ENCODE measurements at regions not wholly inside any gene's neighbourhood (a gene's known extent, or its start where the extent isn't known, plus 50 kb on each side); places are given as distances from the start of the nearest gene placed in this dataset.

- in situ Hi-C loops (cut with HindIII; ENCODE audit: low sequenced_read_pairs) = no loop called here
- no peak for DNase-seq (ENCODE audit: low read depth)
- no peak overlapping the region for H3K4me3 ChIP-seq (ENCODE audit: low read depth, low read length)
- TF ChIP-seq, protein P1, sequence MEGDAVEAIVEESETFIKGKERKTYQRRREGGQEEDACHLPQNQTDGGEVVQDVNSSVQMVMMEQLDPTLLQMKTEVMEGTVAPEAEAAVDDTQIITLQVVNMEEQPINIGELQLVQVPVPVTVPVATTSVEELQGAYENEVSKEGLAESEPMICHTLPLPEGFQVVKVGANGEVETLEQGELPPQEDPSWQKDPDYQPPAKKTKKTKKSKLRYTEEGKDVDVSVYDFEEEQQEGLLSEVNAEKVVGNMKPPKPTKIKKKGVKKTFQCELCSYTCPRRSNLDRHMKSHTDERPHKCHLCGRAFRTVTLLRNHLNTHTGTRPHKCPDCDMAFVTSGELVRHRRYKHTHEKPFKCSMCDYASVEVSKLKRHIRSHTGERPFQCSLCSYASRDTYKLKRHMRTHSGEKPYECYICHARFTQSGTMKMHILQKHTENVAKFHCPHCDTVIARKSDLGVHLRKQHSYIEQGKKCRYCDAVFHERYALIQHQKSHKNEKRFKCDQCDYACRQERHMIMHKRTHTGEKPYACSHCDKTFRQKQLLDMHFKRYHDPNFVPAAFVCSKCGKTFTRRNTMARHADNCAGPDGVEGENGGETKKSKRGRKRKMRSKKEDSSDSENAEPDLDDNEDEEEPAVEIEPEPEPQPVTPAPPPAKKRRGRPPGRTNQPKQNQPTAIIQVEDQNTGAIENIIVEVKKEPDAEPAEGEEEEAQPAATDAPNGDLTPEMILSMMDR (IDR thresholded peaks at IDR 0.05; ENCODE audit: low read depth, low read length, missing control alignments) = no peak
These were observed 617.4 kb upstream of the STXBP6 start for GRCh38 chr14:25667387-25667786.

- DNase-seq (ENCODE audit: low read depth) = no peak
- TF ChIP-seq, protein P1 (IDR thresholded peaks at IDR 0.05; ENCODE audit: low read depth, low read length, missing control alignments) = no peak
- in situ Hi-C loops (cut with HindIII; ENCODE audit: low sequenced_read_pairs) = no loop called here
- H3K4me3 ChIP-seq (ENCODE audit: low read depth, low read length) = no peak overlapping the region
These were observed 616.9 kb upstream of the STXBP6 start for GRCh38 chr14:25666877-25667276.

DNA sequence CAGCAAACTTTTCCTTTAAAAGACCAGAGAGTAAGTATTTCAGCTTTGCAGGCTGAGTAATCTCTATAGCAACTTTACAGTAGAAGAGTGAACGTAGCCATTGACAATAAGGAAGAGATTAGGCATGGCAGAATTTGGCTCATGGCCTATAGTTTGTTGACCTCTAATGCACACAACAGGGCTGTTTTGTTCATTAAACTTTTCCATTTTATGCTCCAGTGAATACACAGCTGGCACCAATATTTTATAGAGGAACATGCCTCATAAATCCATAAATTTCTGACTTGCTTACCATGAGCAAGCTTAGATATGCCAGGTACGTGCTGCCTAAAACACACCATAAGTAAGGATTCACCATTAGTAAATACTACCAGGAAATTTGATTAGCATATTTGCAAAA lies 609.0 kb upstream of the STXBP6 start:
- no peak overlapping the region for H3K4me3 ChIP-seq (ENCODE audit: low read depth, low read length)
- TF ChIP-seq, protein P1 (IDR thresholded peaks at IDR 0.05; ENCODE audit: low read depth, low read length, missing control alignments) = no peak
- in situ Hi-C loops (cut with HindIII; ENCODE audit: low sequenced_read_pairs) = no loop called here
- no peak for DNase-seq (ENCODE audit: low read depth)

DNA sequence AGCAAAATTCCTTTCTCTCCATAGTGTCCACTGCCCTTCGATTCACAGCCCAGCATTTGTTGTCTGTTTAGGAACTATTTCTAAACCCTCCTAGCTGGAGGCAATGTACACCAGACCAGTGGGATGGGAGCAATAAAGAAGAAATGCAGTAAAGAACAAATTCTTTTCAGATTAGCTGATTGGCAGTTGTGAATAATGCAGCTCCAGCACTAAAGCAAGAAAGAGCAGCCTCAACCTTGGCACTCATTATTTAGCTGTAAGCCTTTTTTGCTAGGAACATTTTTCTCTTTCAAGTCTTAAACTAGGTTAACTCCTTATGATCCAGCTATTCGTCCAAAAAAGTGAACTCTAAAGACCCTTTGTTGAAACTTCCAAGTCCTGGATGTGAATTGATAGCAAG lies 580.5 kb upstream of the STXBP6 start:
- no peak overlapping the region for H3K4me3 ChIP-seq (ENCODE audit: low read depth, low read length)
- TF ChIP-seq, protein P1 (IDR thresholded peaks at IDR 0.05; ENCODE audit: low read depth, low read length, missing control alignments) = no peak
- no peak for DNase-seq (ENCODE audit: low read depth)
- in situ Hi-C loops (cut with HindIII; ENCODE audit: low sequenced_read_pairs) = no loop called here

- TF ChIP-seq, protein P1 (IDR thresholded peaks at IDR 0.05; ENCODE audit: low read depth, low read length, missing control alignments) = no peak
- no peak overlapping the region for H3K4me3 ChIP-seq (ENCODE audit: low read depth, low read length)
- DNase-seq (ENCODE audit: low read depth) = no peak
- in situ Hi-C loops (cut with HindIII; ENCODE audit: low sequenced_read_pairs) = no loop called here
These were observed 579.0 kb upstream of the STXBP6 start for GRCh38 chr14:25628978-25629377.

- TF ChIP-seq, protein P1 (IDR thresholded peaks at IDR 0.05; ENCODE audit: low read depth, low read length, missing control alignments) = no peak
- H3K4me3 ChIP-seq (ENCODE audit: low read depth, low read length) = no peak overlapping the region
- in situ Hi-C loops (cut with HindIII; ENCODE audit: low sequenced_read_pairs) = no loop called here
- DNase-seq (ENCODE audit: low read depth) = no peak
These were observed 578.4 kb upstream of the STXBP6 start for GRCh38 chr14:25628390-25628789.

DNA sequence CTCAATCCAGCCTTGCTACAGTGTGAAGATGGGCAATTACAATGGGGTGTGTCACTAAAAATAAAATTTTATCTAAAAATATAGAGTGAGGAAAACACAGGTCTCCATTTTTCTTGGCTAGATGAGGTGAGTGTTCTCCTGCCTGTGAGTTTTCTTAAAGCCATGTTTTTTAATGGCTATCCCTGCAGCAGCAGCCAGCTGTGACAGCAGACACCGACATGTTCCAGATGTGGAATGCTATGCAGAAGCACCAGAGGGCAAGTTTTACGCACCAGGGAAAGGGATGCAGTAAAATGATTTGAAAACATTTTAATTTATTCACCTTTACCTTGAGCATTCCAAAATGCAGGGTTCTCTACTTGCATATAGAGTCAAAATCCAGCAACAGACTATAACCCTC lies 577.0 kb upstream of the STXBP6 start:
- no peak overlapping the region for H3K4me3 ChIP-seq (ENCODE audit: low read depth, low read length)
- DNase-seq (ENCODE audit: low read depth) = no peak
- TF ChIP-seq, protein P1 (IDR thresholded peaks at IDR 0.05; ENCODE audit: low read depth, low read length, missing control alignments) = no peak
- in situ Hi-C loops (cut with HindIII; ENCODE audit: low sequenced_read_pairs) = no loop called here
